Progenitor cell of endocrine pancreas (in vitro differentiated cells): ENCODE measurements at regions not wholly inside any gene's neighbourhood (a gene's known extent, or its start where the extent isn't known, plus 50 kb on each side); places are given as distances from the start of the nearest gene placed in this dataset.
A peak's percentile ranks its signal among the peaks of the same experiment; 100 is the strongest.

Source experiments
- DNase-seq: peaks from one replicate; pipeline ENCODE4 v3.0.0; 2021; ENCODE audit warnings: low spot score; ENCODE audit not compliant: unreplicated experiment
- H3K27ac Mint-ChIP-seq: 2 replicates; pipeline ENCODE4 v1.8.0; 2021; ENCODE audit warnings: mild to moderate bottlenecking, moderate library complexity, mixed read lengths
- H3K27me3 Mint-ChIP-seq: 2 replicates; pipeline ENCODE4 v1.8.0; 2021; ENCODE audit warnings: mixed read lengths
- H3K36me3 Mint-ChIP-seq: 2 replicates; pipeline ENCODE4 v1.8.0; 2022; ENCODE audit warnings: mixed read lengths; ENCODE audit not compliant: insufficient read depth
- H3K4me1 Mint-ChIP-seq: 2 replicates; pipeline ENCODE4 v1.8.0; 2021; ENCODE audit warnings: low read depth, mixed read lengths
- H3K4me3 Mint-ChIP-seq: 2 replicates; pipeline ENCODE4 v1.8.0; 2021; ENCODE audit warnings: low read depth, mild to moderate bottlenecking, moderate library complexity, mixed read lengths
- H3K9me3 Mint-ChIP-seq: 2 replicates; pipeline ENCODE4 v1.8.0; 2021; ENCODE audit warnings: low read depth, mixed read lengths
- CTCF ChIP-seq: fragments of 200-600 bp; sonication (generic); IDR thresholded peaks from one replicate; pipeline ENCODE4 v1.5.0; 2021; ENCODE audit warnings: antibody characterized with exemption, mild to moderate bottlenecking; ENCODE audit not compliant: unreplicated experiment

GRCh38 chr5:107291866-107292265, 378.9 kb downstream of the EFNA5 start:
- H3K27me3 Mint-ChIP-seq, result peaks cover 4% of the 10 kb centered on the region
- no peaks in the 10 kb centered on the region for H3K9me3 Mint-ChIP-seq
- peaks cover 19% of the 10 kb centered on the region for H3K4me1 Mint-ChIP-seq
- H3K36me3 Mint-ChIP-seq, result no peaks in the 10 kb centered on the region
- TF ChIP-seq CTCF, result no peak
- H3K4me3 Mint-ChIP-seq, result no peak overlapping the region
- DNase-seq, result no peak
- H3K27ac Mint-ChIP-seq, result no peak overlapping the region

- peaks cover 16% of the 10 kb centered on the region for H3K4me1 Mint-ChIP-seq
- H3K36me3 Mint-ChIP-seq, result no peaks in the 10 kb centered on the region
- no peak overlapping the region for H3K27ac Mint-ChIP-seq
- no peak for TF ChIP-seq CTCF
- DNase-seq, result no peak
- no peak overlapping the region for H3K4me3 Mint-ChIP-seq
- peaks cover 4% of the 10 kb centered on the region for H3K27me3 Mint-ChIP-seq
- H3K9me3 Mint-ChIP-seq, result no peaks in the 10 kb centered on the region
These were observed 379.8 kb downstream of the EFNA5 start for GRCh38 chr5:107290780-107291398.

GRCh38 chr5:107289030-107289714, 381.6 kb downstream of the EFNA5 start:
- no peaks in the 10 kb centered on the region for H3K27me3 Mint-ChIP-seq
- no peaks in the 10 kb centered on the region for H3K9me3 Mint-ChIP-seq
- no peaks in the 10 kb centered on the region for H3K36me3 Mint-ChIP-seq
- TF ChIP-seq CTCF, result no peak
- peaks cover 9% of the 10 kb centered on the region for H3K4me1 Mint-ChIP-seq
- H3K4me3 Mint-ChIP-seq, result no peak overlapping the region
- no peak for DNase-seq
- no peak overlapping the region for H3K27ac Mint-ChIP-seq

GRCh38 chr5:107286447-107287098, 384.2 kb downstream of the EFNA5 start:
- Mint-ChIP-seq H3K4me1 (peaks cover 9% of the 10 kb centered on the region), H3K36me3 (no peaks in the 10 kb centered on the region), H3K9me3 (no peaks in the 10 kb centered on the region), H3K27me3 (no peaks in the 10 kb centered on the region), H3K4me3 (no peak overlapping the region), H3K27ac (peak overlapping the region; percentile 82)
- DNase-seq, result no peak
- no peak for TF ChIP-seq CTCF

GRCh38 chr5:107285772-107286171, 385.0 kb downstream of the EFNA5 start:
- Mint-ChIP-seq H3K4me1 (peaks cover 6% of the 10 kb centered on the region), H3K9me3 (no peaks in the 10 kb centered on the region), H3K36me3 (no peaks in the 10 kb centered on the region)

More at GRCh38 chr5:107285772-107286171, 385.0 kb downstream of the EFNA5 start:
- H3K27me3 Mint-ChIP-seq, result no peaks in the 10 kb centered on the region
- no peak for TF ChIP-seq CTCF
- DNase-seq, result no peak
- H3K4me3 Mint-ChIP-seq, result no peak overlapping the region
- H3K27ac Mint-ChIP-seq, result no peak overlapping the region
